Stimulated activated CD4-positive, alpha-beta T cell treated with anti-CD3 and anti-CD28 coated beads, Interleukin-12 subunit alpha, Interleukin-12 subunit beta, amount 100 ng/mL, for 24 hours (primary cell): ENCODE measurements at regions not wholly inside any gene's neighbourhood (a gene's known extent, or its start where the extent isn't known, plus 50 kb on each side); places are given as distances from the start of the nearest gene placed in this dataset.

Experiments
- DNase-seq, 2 experiments: peaks; one replicate each; pipeline ENCODE4 v3.0.0-alpha.2; 2020; ENCODE audit warnings: low read depth in 2 of 2

- DNase-seq: no peak
Measured at GRCh38 chr13:44273991-44274770, 99.4 kb upstream of the SERP2 start.

GRCh38 chr13:44274771-44275205, 98.8 kb upstream of the SERP2 start:
- no peak for DNase-seq

- no peak for DNase-seq
Measured at GRCh38 chr13:44275381-44275780, 98.2 kb upstream of the SERP2 start.

- DNase-seq: no peak
Measured at GRCh38 chr13:44276061-44276460, 97.6 kb upstream of the SERP2 start.

- DNase-seq: no peak
Measured at GRCh38 chr13:44277459-44277858, 96.2 kb upstream of the SERP2 start.

- no peak for DNase-seq
Measured at GRCh38 chr13:44278166-44278565, 95.5 kb upstream of the SERP2 start.

GRCh38 chr13:44280456-44280855, 93.2 kb upstream of the SERP2 start:
- DNase-seq: no peak

- DNase-seq: no peak
Measured at GRCh38 chr13:44281252-44282000, 92.2 kb upstream of the SERP2 start.

GRCh38 chr13:44283600-44283999, 90.0 kb upstream of the SERP2 start:
- DNase-seq: no peak

- no peak for DNase-seq
Measured at GRCh38 chr13:44287958-44288357, 85.7 kb upstream of the SERP2 start.

- DNase-seq: no peak
Measured at GRCh38 chr13:44292545-44292944, 81.1 kb upstream of the SERP2 start.

GRCh38 chr13:44293374-44293773, 80.2 kb upstream of the SERP2 start:
- no peak for DNase-seq

- DNase-seq: no peak
Measured at GRCh38 chr13:44293908-44294735, 79.5 kb upstream of the SERP2 start.

GRCh38 chr13:44294876-44295275, 78.7 kb upstream of the SERP2 start:
- no peak for DNase-seq

- DNase-seq: no peak
Measured at GRCh38 chr13:44296856-44297255, 76.8 kb upstream of the SERP2 start.

- DNase-seq: no peak
Measured at GRCh38 chr13:44298314-44298713, 75.3 kb upstream of the SERP2 start.

- no peak for DNase-seq
Measured at GRCh38 chr13:44299152-44299943, 74.3 kb upstream of the SERP2 start.

GRCh38 chr13:44300895-44301638, 72.6 kb upstream of the SERP2 start:
- DNase-seq: no peak

- no peak for DNase-seq
Measured at GRCh38 chr13:44301639-44302015, 72.0 kb upstream of the SERP2 start.

GRCh38 chr13:44302233-44302632, 71.4 kb upstream of the SERP2 start:
- DNase-seq: no peak
